ENCODE measurements at regions not wholly inside any gene's neighbourhood (a gene's known extent, or its start where the extent isn't known, plus 50 kb on each side); places are given as distances from the start of the nearest gene placed in this dataset.
"Not testable (repeated sequence)": the region's sequence is repeated elsewhere in the genome, so short reads cannot be mapped to it uniquely, and the experiment has no call there.

DNA sequence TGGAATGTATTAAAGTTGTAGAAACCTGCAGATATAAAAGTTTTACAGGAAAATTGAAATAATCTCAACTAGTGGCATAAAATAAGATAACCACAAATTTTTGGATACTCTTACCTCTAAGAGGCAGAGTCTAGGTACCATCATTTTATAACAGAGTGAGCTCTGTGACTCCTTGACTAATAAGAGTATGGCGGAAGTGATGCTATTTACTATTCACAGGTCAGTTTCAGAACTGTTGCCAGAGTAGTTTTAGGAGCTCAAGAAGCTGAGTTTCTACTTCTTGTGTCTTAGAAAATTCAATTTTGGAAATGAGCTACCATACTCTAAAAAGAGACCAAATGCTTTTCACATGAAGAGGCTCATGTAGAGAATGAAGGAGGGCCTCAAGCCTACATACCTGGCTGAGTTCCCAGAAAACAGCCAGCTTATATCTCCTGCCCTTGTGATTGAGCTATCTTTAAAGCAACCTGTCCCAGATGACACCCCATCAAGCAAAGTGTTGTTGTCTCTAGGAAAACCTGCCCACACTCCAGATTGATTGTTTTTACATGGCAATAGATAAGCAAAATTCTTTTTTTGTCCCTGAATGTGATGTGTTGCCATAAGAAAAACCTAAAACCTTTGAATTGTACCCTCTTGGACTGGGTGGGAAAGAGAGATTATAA is 712.8 kb upstream of the CNTN5 start:
- Mint-ChIP-seq H3K4me3 (no peak overlapping the region), H3K27ac (no peak overlapping the region), H3K4me1 (ENCODE audit: low read depth) (no peaks in the 10 kb centered on the region), H3K27me3 (no peaks in the 10 kb centered on the region), H3K9me3 (peaks cover 3% of the 10 kb centered on the region), H3K36me3 (ENCODE audit: low read depth) (no peaks in the 10 kb centered on the region)

DNA sequence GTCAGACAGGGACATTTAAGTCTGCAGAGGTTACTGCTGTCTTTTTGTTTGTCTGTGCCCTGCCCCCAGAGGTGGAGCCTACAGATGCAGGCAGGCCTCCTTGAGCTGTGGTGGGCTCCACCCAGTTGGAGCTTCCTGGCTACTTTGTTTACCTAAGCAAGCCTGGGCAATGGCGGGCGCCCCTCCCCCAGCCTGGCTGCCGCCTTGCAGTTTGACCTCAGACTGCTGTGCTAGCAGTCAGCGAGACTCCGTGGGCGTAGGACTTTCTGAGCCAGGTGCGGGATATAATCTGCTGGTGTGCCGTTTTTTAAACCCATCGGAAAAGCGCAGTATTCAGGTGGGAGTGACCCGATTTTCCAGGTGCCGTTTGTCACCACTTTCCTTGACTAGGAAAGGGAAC is 690.4 kb upstream of the CNTN5 start:
- not testable (repeated sequence) for H3K27ac Mint-ChIP-seq

GRCh38 chr11:98358551-98358950 is 662.2 kb upstream of the CNTN5 start:
- Mint-ChIP-seq H3K36me3 (ENCODE audit: low read depth) (no peaks in the 10 kb centered on the region), H3K27me3 (no peaks in the 10 kb centered on the region), H3K4me3 (no peak overlapping the region), H3K9me3 (peaks cover 7% of the 10 kb centered on the region), H3K4me1 (ENCODE audit: low read depth) (no peaks in the 10 kb centered on the region), H3K27ac (no peak overlapping the region)

More for the DNA sequence above, 690.4 kb upstream of the CNTN5 start:
- H3K36me3 Mint-ChIP-seq (ENCODE audit: low read depth); H3K9me3 Mint-ChIP-seq; H3K27me3 Mint-ChIP-seq; H3K4me3 Mint-ChIP-seq; H3K4me1 Mint-ChIP-seq (ENCODE audit: low read depth): not testable (repeated sequence)

DNA sequence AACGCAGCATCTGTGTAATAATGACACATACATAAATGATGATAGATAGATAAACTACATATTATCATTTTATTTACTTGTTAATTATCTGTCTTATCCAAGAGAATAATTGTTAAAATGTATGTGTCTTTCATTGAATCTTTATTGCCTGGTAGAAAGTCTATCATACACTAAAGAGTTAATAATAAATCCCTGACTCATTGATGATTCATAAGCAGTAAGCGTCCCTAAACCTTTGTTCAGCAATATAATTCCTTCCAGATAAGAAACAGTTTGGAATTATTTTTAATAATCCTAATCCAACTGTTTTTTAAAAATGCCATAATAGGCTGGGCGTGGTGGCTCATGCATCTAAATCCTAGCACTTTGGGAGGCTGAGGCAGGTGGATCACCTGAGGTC is 655.6 kb upstream of the CNTN5 start:
- H3K4me3 Mint-ChIP-seq = no peak overlapping the region
- no peaks in the 10 kb centered on the region for H3K36me3 Mint-ChIP-seq (ENCODE audit: low read depth)
- no peaks in the 10 kb centered on the region for H3K27me3 Mint-ChIP-seq
- no peak overlapping the region for H3K27ac Mint-ChIP-seq
- H3K4me1 Mint-ChIP-seq (ENCODE audit: low read depth) = no peaks in the 10 kb centered on the region
- H3K9me3 Mint-ChIP-seq = peaks cover 3% of the 10 kb centered on the region

GRCh38 chr11:98365941-98366340 is 654.8 kb upstream of the CNTN5 start:
- H3K36me3 Mint-ChIP-seq (ENCODE audit: low read depth) = no peaks in the 10 kb centered on the region
- H3K4me3 Mint-ChIP-seq = no peak overlapping the region
- no peaks in the 10 kb centered on the region for H3K27me3 Mint-ChIP-seq
- H3K27ac Mint-ChIP-seq = no peak overlapping the region
- H3K9me3 Mint-ChIP-seq = peaks cover under 1% of the 10 kb centered on the region
- no peaks in the 10 kb centered on the region for H3K4me1 Mint-ChIP-seq (ENCODE audit: low read depth)

GRCh38 chr11:98390391-98390790 is 630.4 kb upstream of the CNTN5 start:
- peaks cover 4% of the 10 kb centered on the region for H3K9me3 Mint-ChIP-seq
- H3K4me3 Mint-ChIP-seq = no peak overlapping the region
- no peaks in the 10 kb centered on the region for H3K27me3 Mint-ChIP-seq
- H3K27ac Mint-ChIP-seq = no peak overlapping the region
- H3K36me3 Mint-ChIP-seq (ENCODE audit: low read depth) = no peaks in the 10 kb centered on the region
- no peaks in the 10 kb centered on the region for H3K4me1 Mint-ChIP-seq (ENCODE audit: low read depth)

DNA sequence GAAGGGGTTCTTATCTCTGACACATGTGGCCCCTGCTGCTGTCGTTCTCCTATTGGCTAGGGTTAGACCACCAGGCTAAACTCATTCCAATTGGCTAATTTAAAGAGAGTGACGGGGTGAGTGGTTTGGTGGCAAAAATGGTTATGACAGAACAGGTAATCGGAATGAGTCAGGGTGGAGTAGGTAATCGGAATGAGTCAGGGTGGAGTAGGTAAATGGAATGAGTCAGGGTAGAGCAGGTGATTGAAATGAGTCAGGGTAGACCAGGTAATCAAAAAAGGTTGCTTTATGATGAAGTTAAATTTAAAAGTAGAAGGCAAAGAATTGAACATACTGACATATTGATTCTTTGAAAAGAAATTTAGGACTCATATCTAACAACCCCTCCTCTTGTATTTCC is 626.2 kb upstream of the CNTN5 start:
- not testable (repeated sequence) for H3K36me3 Mint-ChIP-seq (ENCODE audit: low read depth); H3K4me3 Mint-ChIP-seq; H3K27me3 Mint-ChIP-seq; H3K4me1 Mint-ChIP-seq (ENCODE audit: low read depth); H3K27ac Mint-ChIP-seq
- peaks cover 10% of the 10 kb centered on the region for H3K9me3 Mint-ChIP-seq

GRCh38 chr11:98398508-98398907 is 622.2 kb upstream of the CNTN5 start:
- Mint-ChIP-seq H3K27ac (no peak overlapping the region), H3K36me3 (ENCODE audit: low read depth) (no peaks in the 10 kb centered on the region), H3K4me3 (no peak overlapping the region), H3K27me3 (no peaks in the 10 kb centered on the region), H3K4me1 (ENCODE audit: low read depth) (no peaks in the 10 kb centered on the region), H3K9me3 (peaks cover 10% of the 10 kb centered on the region)

DNA sequence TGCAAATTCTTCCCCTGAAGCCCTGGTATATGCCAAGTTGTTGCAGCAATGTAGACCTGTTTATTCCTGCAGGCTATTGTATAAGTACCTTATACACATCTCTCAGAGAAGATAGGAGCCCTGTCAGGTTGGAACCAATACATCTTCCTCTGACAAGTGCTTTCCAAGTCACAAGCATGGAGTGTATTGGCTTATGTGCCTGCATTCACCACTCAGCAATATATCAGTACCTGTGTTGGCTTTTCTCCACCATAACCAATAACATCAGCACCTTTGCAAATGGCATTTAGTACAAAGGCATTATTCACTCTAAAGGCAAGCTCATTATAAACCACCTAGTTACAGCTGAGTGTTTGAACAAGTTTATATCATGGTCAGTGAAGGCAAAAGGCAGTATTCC is 611.7 kb upstream of the CNTN5 start:
- no peak overlapping the region for H3K27ac Mint-ChIP-seq

DNA sequence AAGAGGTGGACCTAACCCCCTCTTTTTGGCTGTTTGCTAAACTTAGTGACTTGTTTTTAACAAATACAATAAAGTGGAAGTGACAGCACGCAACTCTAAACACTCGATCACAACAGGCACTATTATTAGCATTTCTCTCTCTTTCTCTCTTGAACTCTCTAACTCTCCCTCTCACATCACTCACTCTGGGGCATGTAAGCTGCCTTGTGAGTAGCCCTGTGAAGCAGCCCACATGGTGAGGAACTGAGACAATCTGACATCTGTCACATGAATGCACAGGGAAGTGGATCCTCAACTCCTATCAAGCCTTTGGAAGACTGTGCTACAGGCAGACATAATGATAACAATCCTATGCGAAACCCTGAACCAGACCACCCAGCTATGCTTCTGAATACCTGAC is 609.0 kb upstream of the CNTN5 start:
- Mint-ChIP-seq H3K4me1 (ENCODE audit: low read depth) (no peaks in the 10 kb centered on the region), H3K36me3 (ENCODE audit: low read depth) (no peaks in the 10 kb centered on the region), H3K9me3 (no peaks in the 10 kb centered on the region), H3K4me3 (no peak overlapping the region), H3K27me3 (no peaks in the 10 kb centered on the region), H3K27ac (no peak overlapping the region)

More for the DNA sequence above, 611.7 kb upstream of the CNTN5 start:
- H3K4me3 Mint-ChIP-seq = no peak overlapping the region
- H3K27me3 Mint-ChIP-seq = no peaks in the 10 kb centered on the region
- H3K4me1 Mint-ChIP-seq (ENCODE audit: low read depth) = no peaks in the 10 kb centered on the region
- H3K9me3 Mint-ChIP-seq = no peaks in the 10 kb centered on the region
- H3K36me3 Mint-ChIP-seq (ENCODE audit: low read depth) = no peaks in the 10 kb centered on the region

- Mint-ChIP-seq H3K36me3 (ENCODE audit: low read depth) (no peaks in the 10 kb centered on the region), H3K9me3 (peaks cover 8% of the 10 kb centered on the region), H3K4me1 (ENCODE audit: low read depth) (no peaks in the 10 kb centered on the region), H3K27me3 (no peaks in the 10 kb centered on the region), H3K27ac (no peak overlapping the region), H3K4me3 (no peak overlapping the region)
These were observed 603.4 kb upstream of the CNTN5 start for GRCh38 chr11:98417256-98417755.

DNA sequence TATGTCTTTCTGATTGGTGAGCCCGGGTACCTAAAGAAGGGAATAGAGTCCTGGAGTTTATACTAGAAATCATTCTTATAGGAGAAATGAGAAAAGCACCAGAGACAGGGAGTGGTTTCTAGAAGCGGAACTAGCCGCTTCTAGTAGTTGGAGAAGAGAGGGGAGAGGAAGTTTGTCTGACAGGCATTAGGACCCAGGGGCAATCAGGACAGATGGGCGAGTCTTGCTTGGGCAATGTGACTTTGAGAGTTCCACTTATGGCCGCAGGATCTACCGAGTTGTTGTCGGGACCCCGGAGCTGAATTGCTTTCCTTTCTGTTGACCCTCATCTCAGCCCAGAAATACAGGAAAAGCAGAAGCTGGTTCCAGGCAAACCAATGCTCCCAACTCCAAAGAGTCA is 596.8 kb upstream of the CNTN5 start:
- Mint-ChIP-seq H3K9me3 (peaks cover 22% of the 10 kb centered on the region), H3K4me3 (no peak overlapping the region), H3K4me1 (ENCODE audit: low read depth) (no peaks in the 10 kb centered on the region), H3K27ac (no peak overlapping the region), H3K27me3 (no peaks in the 10 kb centered on the region), H3K36me3 (ENCODE audit: low read depth) (no peaks in the 10 kb centered on the region)

DNA sequence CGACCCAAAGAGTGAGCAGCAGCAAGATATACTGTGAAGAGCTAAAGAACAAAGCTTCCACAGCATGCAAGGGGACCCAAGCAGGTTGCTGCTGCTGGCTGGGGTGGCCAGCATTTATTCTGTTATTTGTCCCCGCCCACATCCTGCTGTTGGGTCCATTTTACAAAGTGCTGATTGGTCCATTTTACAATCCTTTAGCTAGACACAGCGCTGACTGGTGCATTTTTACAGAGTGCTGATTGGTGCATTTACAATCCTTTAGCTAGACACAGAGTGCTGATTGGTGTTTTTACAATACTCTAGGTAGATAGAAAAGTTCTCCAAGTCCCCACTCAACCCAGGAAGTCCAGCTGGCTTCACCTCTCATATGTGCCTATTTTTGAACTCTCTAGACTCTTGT is 596.0 kb upstream of the CNTN5 start:
- not testable (repeated sequence) for H3K4me3 Mint-ChIP-seq

GRCh38 chr11:98431463-98432359 is 589.0 kb upstream of the CNTN5 start:
- Mint-ChIP-seq H3K9me3 (peaks cover 39% of the 10 kb centered on the region), H3K4me3 (no peak overlapping the region), H3K27me3 (no peaks in the 10 kb centered on the region), H3K4me1 (ENCODE audit: low read depth) (no peaks in the 10 kb centered on the region), H3K27ac (no peak overlapping the region), H3K36me3 (ENCODE audit: low read depth) (no peaks in the 10 kb centered on the region)

More for the DNA sequence above, 596.0 kb upstream of the CNTN5 start:
- not testable (repeated sequence) for H3K27ac Mint-ChIP-seq; H3K4me1 Mint-ChIP-seq (ENCODE audit: low read depth); H3K36me3 Mint-ChIP-seq (ENCODE audit: low read depth); H3K27me3 Mint-ChIP-seq
- peaks cover 26% of the 10 kb centered on the region for H3K9me3 Mint-ChIP-seq

- H3K4me1 Mint-ChIP-seq (ENCODE audit: low read depth) = no peaks in the 10 kb centered on the region
- H3K36me3 Mint-ChIP-seq (ENCODE audit: low read depth) = no peaks in the 10 kb centered on the region
- H3K9me3 Mint-ChIP-seq = peaks cover 37% of the 10 kb centered on the region
- no peak overlapping the region for H3K27ac Mint-ChIP-seq
- H3K27me3 Mint-ChIP-seq = no peaks in the 10 kb centered on the region
- no peak overlapping the region for H3K4me3 Mint-ChIP-seq
These were observed 586.5 kb upstream of the CNTN5 start for GRCh38 chr11:98434296-98434695.
